HEK293T (cell line): ENCODE measurements at regions not wholly inside any gene's neighbourhood (a gene's known extent, or its start where the extent isn't known, plus 50 kb on each side); places are given as distances from the start of the nearest gene placed in this dataset.

ENCODE experiments used
- CTCF ChIA-PET: fragments of 350-600 bp; formaldehyde crosslinking; extraction: SDS; loops from one replicate; lab custom pipeline; 2021; ENCODE audit warnings: antibody characterized with exemption, inconsistent platforms; lab: Yijun Ruan, JAX
- POLR2A ChIA-PET: fragments of 350-600 bp; formaldehyde crosslinking; extraction: SDS; loops from one replicate; lab custom pipeline; 2020; ENCODE audit warnings: antibody characterized with exemption, inconsistent platforms; lab: Yijun Ruan, JAX
- DNase-seq: peaks from one replicate; pipeline ENCODE4 v3.0.0; 2012; ENCODE audit warnings: mixed read lengths; ENCODE audit errors: extremely low spot score
- ARNT ChIP-seq: fragments of 450-650 bp; IDR thresholded peaks from 2 replicates; pipeline ENCODE4 v1.6.1; 2017; ENCODE audit warnings: mild to moderate bottlenecking
- BHLHE40 ChIP-seq: fragments of 450-650 bp; IDR thresholded peaks from 2 replicates; pipeline ENCODE4 v1.6.1; 2016; ENCODE audit warnings: mild to moderate bottlenecking, moderate library complexity, borderline replicate concordance
- CTBP1 ChIP-seq: fragments of 450-650 bp; IDR thresholded peaks from 2 replicates; pipeline ENCODE4 v1.6.1; 2016; ENCODE audit warnings: borderline replicate concordance
- ELF4 ChIP-seq: fragments of 450-650 bp; IDR thresholded peaks from 2 replicates; pipeline ENCODE4 v1.6.1; 2017; ENCODE audit warnings: antibody characterized with exemption
- FOXA1 ChIP-seq: fragments of 450-650 bp; IDR thresholded peaks from 2 replicates; pipeline ENCODE4 v1.6.1; 2016; ENCODE audit warnings: mild to moderate bottlenecking
- FOXK2 ChIP-seq: fragments of 450-650 bp; IDR thresholded peaks from 2 replicates; pipeline ENCODE4 v1.6.1; 2016; ENCODE audit warnings: mild to moderate bottlenecking
- FOXM1 ChIP-seq: fragments of 450-650 bp; IDR thresholded peaks from 2 replicates; pipeline ENCODE4 v1.6.1; 2017; ENCODE audit warnings: mild to moderate bottlenecking, borderline replicate concordance
- HDGF ChIP-seq: fragments of 450-650 bp; IDR thresholded peaks from 2 replicates; pipeline ENCODE4 v1.6.1; 2017; ENCODE audit warnings: antibody characterized with exemption, borderline replicate concordance
- L3MBTL2 ChIP-seq: fragments of 450-650 bp; conservative IDR thresholded peaks from 2 replicates; pipeline ENCODE4 v1.6.1; 2016; ENCODE audit warnings: mild to moderate bottlenecking
- LEF1 ChIP-seq: fragments of 450-650 bp; IDR thresholded peaks from 2 replicates; pipeline ENCODE4 v1.6.1; 2017; ENCODE audit warnings: mild to moderate bottlenecking, borderline replicate concordance
- NFRKB ChIP-seq: fragments of 450-650 bp; IDR thresholded peaks from 2 replicates; pipeline ENCODE4 v1.6.1; 2016; ENCODE audit warnings: mild to moderate bottlenecking, moderate library complexity
- PKNOX1 ChIP-seq: fragments of 450-650 bp; IDR thresholded peaks from 2 replicates; pipeline ENCODE4 v1.6.1; 2016
- SP1 ChIP-seq: fragments of 450-650 bp; IDR thresholded peaks from 2 replicates; pipeline ENCODE4 v1.6.1; 2017
- SUZ12 ChIP-seq: fragments of 450-650 bp; IDR thresholded peaks from 2 replicates; pipeline ENCODE4 v1.6.1; 2016; ENCODE audit warnings: mild to moderate bottlenecking
- TARDBP ChIP-seq: fragments of 450-650 bp; IDR thresholded peaks from 2 replicates; pipeline ENCODE4 v1.6.1; 2016
- ZNF384 ChIP-seq: fragments of 450-650 bp; IDR thresholded peaks from 2 replicates; pipeline ENCODE4 v1.6.1; 2016

- CTCF ChIA-PET: no interaction called here
- POLR2A ChIA-PET: no interaction called here
- no peak for TF ChIP-seq CTBP1
- no peak for TF ChIP-seq ARNT
- no peak for TF ChIP-seq FOXK2
- TF ChIP-seq HDGF: no peak
- DNase-seq: no peak
Measured at GRCh38 chr10:111186358-111186757, 109.5 kb downstream of the ADRA2A start.

GRCh38 chr10:111187096-111187495 lies 110.3 kb downstream of the ADRA2A start:
- no peak for DNase-seq
- POLR2A ChIA-PET: no interaction called here
- no peak for TF ChIP-seq PKNOX1
- TF ChIP-seq NFRKB: no peak
- no peak for TF ChIP-seq FOXK2
- no peak for TF ChIP-seq SP1
- no peak for TF ChIP-seq L3MBTL2
- no peak for TF ChIP-seq CTBP1
- TF ChIP-seq SUZ12: no peak
- no peak for TF ChIP-seq FOXA1
- TF ChIP-seq LEF1: no peak
- TF ChIP-seq ZNF384: no peak
- TF ChIP-seq ARNT: no peak
- no peak for TF ChIP-seq HDGF
- TF ChIP-seq BHLHE40: no peak
- TF ChIP-seq TARDBP: no peak
- no peak for TF ChIP-seq FOXM1
- TF ChIP-seq ELF4: no peak
- CTCF ChIA-PET: no interaction called here

GRCh38 chr10:111199587-111199986 lies 122.8 kb downstream of the ADRA2A start:
- DNase-seq: no peak
- ChIA-PET CTCF (no interaction called here), POLR2A (no interaction called here)
- TF ChIP-seq FOXM1 (no peak), NFRKB (no peak)

GRCh38 chr10:111200505-111201186 lies 123.8 kb downstream of the ADRA2A start:
- TF ChIP-seq PKNOX1 (no peak), ARNT (no peak), ELF4 (no peak), L3MBTL2 (no peak), TARDBP (no peak), LEF1 (no peak), FOXK2 (no peak), NFRKB (no peak), FOXA1 (no peak)
- no peak for DNase-seq
- POLR2A ChIA-PET: no interaction called here
- CTCF ChIA-PET: no interaction called here

GRCh38 chr10:111203615-111204014 lies 126.8 kb downstream of the ADRA2A start:
- ChIA-PET CTCF (interaction anchor here (0.5 kb wide), 1 partner anchor 60 kb away, joined by 3 read pairs; no protein-coding TSS in a partner anchor), POLR2A (no interaction called here)
- no peak for DNase-seq
- TF ChIP-seq FOXA1 (no peak), BHLHE40 (no peak)

- ChIA-PET POLR2A (no interaction called here), CTCF (no interaction called here)
- no peak for TF ChIP-seq CTBP1
- no peak for DNase-seq
Measured at GRCh38 chr10:111204838-111205237, 128.0 kb downstream of the ADRA2A start.

GRCh38 chr10:111206521-111206920 lies 129.7 kb downstream of the ADRA2A start:
- DNase-seq: no peak

More at GRCh38 chr10:111206521-111206920, 129.7 kb downstream of the ADRA2A start:
- POLR2A ChIA-PET: no interaction called here
- no peak for TF ChIP-seq L3MBTL2
- TF ChIP-seq SUZ12: no peak
- no peak for TF ChIP-seq SP1
- no peak for TF ChIP-seq PKNOX1
- TF ChIP-seq FOXK2: no peak
- no peak for TF ChIP-seq FOXM1
- no peak for TF ChIP-seq HDGF
- no peak for TF ChIP-seq NFRKB
- TF ChIP-seq CTBP1: no peak
- TF ChIP-seq ZNF384: no peak
- TF ChIP-seq ELF4: no peak
- TF ChIP-seq TARDBP: no peak
- no peak for TF ChIP-seq ARNT
- TF ChIP-seq BHLHE40: no peak
- TF ChIP-seq FOXA1: no peak
- TF ChIP-seq LEF1: no peak
- CTCF ChIA-PET: no interaction called here
